ENCODE measurements at regions not wholly inside any gene's neighbourhood (a gene's known extent, or its start where the extent isn't known, plus 50 kb on each side); places are given as distances from the start of the nearest gene placed in this dataset.

GRCh38 chr14:47821135-47821534, 145.7 kb upstream of the MDGA2 start:
- no peak overlapping the region for H3K4me3 ChIP-seq
- peak in 1 of 2 donors; percentile 34 for ATAC-seq (ENCODE audit: low FRiP score in 2 of 2)
- TF ChIP-seq POLR2AphosphoS5 (IDR thresholded peaks at IDR 0.05) (no peak), POLR2A (IDR thresholded peaks at IDR 0.05) (no peak), EP300 (IDR thresholded peaks at IDR 0.05) (no peak)
- TF ChIP-seq, protein P1, sequence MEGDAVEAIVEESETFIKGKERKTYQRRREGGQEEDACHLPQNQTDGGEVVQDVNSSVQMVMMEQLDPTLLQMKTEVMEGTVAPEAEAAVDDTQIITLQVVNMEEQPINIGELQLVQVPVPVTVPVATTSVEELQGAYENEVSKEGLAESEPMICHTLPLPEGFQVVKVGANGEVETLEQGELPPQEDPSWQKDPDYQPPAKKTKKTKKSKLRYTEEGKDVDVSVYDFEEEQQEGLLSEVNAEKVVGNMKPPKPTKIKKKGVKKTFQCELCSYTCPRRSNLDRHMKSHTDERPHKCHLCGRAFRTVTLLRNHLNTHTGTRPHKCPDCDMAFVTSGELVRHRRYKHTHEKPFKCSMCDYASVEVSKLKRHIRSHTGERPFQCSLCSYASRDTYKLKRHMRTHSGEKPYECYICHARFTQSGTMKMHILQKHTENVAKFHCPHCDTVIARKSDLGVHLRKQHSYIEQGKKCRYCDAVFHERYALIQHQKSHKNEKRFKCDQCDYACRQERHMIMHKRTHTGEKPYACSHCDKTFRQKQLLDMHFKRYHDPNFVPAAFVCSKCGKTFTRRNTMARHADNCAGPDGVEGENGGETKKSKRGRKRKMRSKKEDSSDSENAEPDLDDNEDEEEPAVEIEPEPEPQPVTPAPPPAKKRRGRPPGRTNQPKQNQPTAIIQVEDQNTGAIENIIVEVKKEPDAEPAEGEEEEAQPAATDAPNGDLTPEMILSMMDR (IDR thresholded peaks at IDR 0.05) = no peak

DNA sequence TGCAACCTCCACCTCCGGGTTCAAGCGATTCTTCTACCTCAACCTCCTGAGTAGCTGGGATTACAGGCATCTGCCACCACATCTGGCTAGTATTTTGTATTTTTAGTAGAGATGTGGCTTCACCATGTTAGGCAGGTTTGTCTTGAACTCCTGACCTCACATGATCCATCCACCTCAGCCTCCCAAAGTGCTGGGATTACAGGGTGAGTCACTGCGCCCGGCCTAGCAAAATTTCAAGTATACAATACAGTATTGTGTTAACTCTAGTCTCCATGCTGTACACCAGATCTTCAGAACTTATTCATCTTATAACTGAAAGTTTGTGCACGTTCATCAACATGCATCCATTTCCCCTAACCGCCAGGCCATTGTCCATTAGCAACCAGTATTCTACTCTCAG, 115.1 kb upstream of the MDGA2 start:
- no peak for TF ChIP-seq POLR2AphosphoS5 (IDR thresholded peaks at IDR 0.05)
- TF ChIP-seq EP300 (IDR thresholded peaks at IDR 0.05) = no peak
- TF ChIP-seq, protein P1 (IDR thresholded peaks at IDR 0.05) = no peak
- no peak for TF ChIP-seq POLR2A (IDR thresholded peaks at IDR 0.05)
- Histone ChIP-seq H3K4me1 (no peaks in the 10 kb centered on the region), H3K36me3 (no peaks in the 10 kb centered on the region), H3K27me3 (no peaks in the 10 kb centered on the region), H3K27ac (no peak overlapping the region), H3K4me3 (no peak overlapping the region), H3K9me3 (no peaks in the 10 kb centered on the region)
- ATAC-seq (ENCODE audit: low FRiP score in 2 of 2) (no peak), DNase-seq (no peak)
- 92 to 93% methylated on average over 6 of the region's 6 CpGs for WGBS, 2 donors

More at GRCh38 chr14:47821135-47821534, 145.7 kb upstream of the MDGA2 start:
- Histone ChIP-seq H3K4me1 (no peaks in the 10 kb centered on the region), H3K27me3 (no peaks in the 10 kb centered on the region), H3K9me3 (peaks cover 0 to 7% (median 0%) of the 10 kb centered on the region in 4 donors), H3K27ac (no peak overlapping the region), H3K36me3 (no peaks in the 10 kb centered on the region)
- DNase-seq = no peak
- 56 to 67% methylated on average over 1 of the region's 1 CpG for WGBS, 2 donors

GRCh38 chr14:47785058-47785457, 109.7 kb upstream of the MDGA2 start:
- no peak for DNase-seq
- Histone ChIP-seq H3K4me3 (no peak overlapping the region), H3K27me3 (no peaks in the 10 kb centered on the region), H3K36me3 (no peaks in the 10 kb centered on the region), H3K9me3 (no peaks in the 10 kb centered on the region), H3K4me1 (no peaks in the 10 kb centered on the region), H3K27ac (no peak overlapping the region)
- ATAC-seq (ENCODE audit: low FRiP score in 2 of 2) = peak in 1 of 2 donors; percentile 78
- WGBS, 2 donors = 85 to 86% methylated on average over 2 of the region's 2 CpGs
- TF ChIP-seq POLR2AphosphoS5 (IDR thresholded peaks at IDR 0.05) (no peak), EP300 (IDR thresholded peaks at IDR 0.05) (no peak), POLR2A (IDR thresholded peaks at IDR 0.05) (no peak)
- TF ChIP-seq, protein P1 (IDR thresholded peaks at IDR 0.05) = no peak

- no peak overlapping the region for H3K27ac ChIP-seq
- no peak for TF ChIP-seq POLR2A (IDR thresholded peaks at IDR 0.05)
- no peak for TF ChIP-seq POLR2AphosphoS5 (IDR thresholded peaks at IDR 0.05)
- TF ChIP-seq, protein P1 (IDR thresholded peaks at IDR 0.05) = no peak
- no peak for TF ChIP-seq EP300 (IDR thresholded peaks at IDR 0.05)
- no peaks in the 10 kb centered on the region for H3K27me3 ChIP-seq
- no peaks in the 10 kb centered on the region for H3K4me1 ChIP-seq
- H3K36me3 ChIP-seq = no peaks in the 10 kb centered on the region
- 22 to 32% methylated on average over 4 of the region's 4 CpGs for WGBS, 2 donors
- no peak for DNase-seq
- no peaks in the 10 kb centered on the region for H3K9me3 ChIP-seq
- no peak for ATAC-seq (ENCODE audit: low FRiP score in 2 of 2)
- H3K4me3 ChIP-seq = no peak overlapping the region
Observed at GRCh38 chr14:47778631-47779030, 103.2 kb upstream of the MDGA2 start.

- no peaks in the 10 kb centered on the region for H3K27me3 ChIP-seq
- ATAC-seq (ENCODE audit: low FRiP score in 2 of 2) (no peak), DNase-seq (no peak)
- no peak overlapping the region for H3K27ac ChIP-seq
- 84 to 93% methylated on average over 1 of the region's 1 CpG for WGBS, 2 donors
- H3K4me1 ChIP-seq = no peaks in the 10 kb centered on the region
- no peak overlapping the region for H3K4me3 ChIP-seq
- H3K9me3 ChIP-seq = no peaks in the 10 kb centered on the region
- no peak for TF ChIP-seq POLR2A (IDR thresholded peaks at IDR 0.05)
- TF ChIP-seq POLR2AphosphoS5 (IDR thresholded peaks at IDR 0.05) = no peak
- no peak for TF ChIP-seq EP300 (IDR thresholded peaks at IDR 0.05)
- H3K36me3 ChIP-seq = no peaks in the 10 kb centered on the region
Observed at GRCh38 chr14:47772652-47773051, 97.2 kb upstream of the MDGA2 start.

Measured in upper lobe of left lung (tissue), 6 donors.